Calu3 (cell line): ENCODE measurements at regions not wholly inside any gene's neighbourhood (a gene's known extent, or its start where the extent isn't known, plus 50 kb on each side); places are given as distances from the start of the nearest gene placed in this dataset.

ENCODE experiments used
- BruUV-seq: library from RNA; stranded (reverse); fragments of 400-500 nt; replicated peaks from 2 replicates; lab custom pipeline; 2021; lab: Mats Ljungman, UMichigan
- CTCF ChIA-PET: fragments of 300-600 bp; sonication (Branson Sonifier 250); formaldehyde crosslinking; loops from one replicate; lab custom pipeline; 2022; ENCODE audit warnings: antibody characterized with exemption; lab: Charles Lee
- DNase-seq: peaks from one replicate; pipeline ENCODE4 v3.0.0; 2022
- H3K27ac Mint-ChIP-seq: one replicate; pipeline ENCODE4 v1.8.0; 2022; ENCODE audit warnings: mixed read lengths; ENCODE audit not compliant: unreplicated experiment
- H3K27me3 Mint-ChIP-seq: one replicate; pipeline ENCODE4 v1.8.0; 2022; ENCODE audit warnings: mixed read lengths; ENCODE audit not compliant: unreplicated experiment
- H3K36me3 Mint-ChIP-seq: one replicate; pipeline ENCODE4 v1.8.0; 2022; ENCODE audit warnings: mild to moderate bottlenecking, moderate library complexity, mixed read lengths; ENCODE audit not compliant: insufficient read depth, unreplicated experiment
- H3K4me1 Mint-ChIP-seq: one replicate; pipeline ENCODE4 v1.8.0; 2022; ENCODE audit warnings: mild to moderate bottlenecking, low read depth, mixed read lengths; ENCODE audit not compliant: unreplicated experiment
- H3K4me3 Mint-ChIP-seq: one replicate; pipeline ENCODE4 v1.8.0; 2022; ENCODE audit warnings: mild to moderate bottlenecking, low read depth, moderate library complexity, mixed read lengths; ENCODE audit not compliant: unreplicated experiment
- H3K9me3 Mint-ChIP-seq: one replicate; pipeline ENCODE4 v1.8.0; 2022; ENCODE audit warnings: low read depth, mixed read lengths; ENCODE audit not compliant: unreplicated experiment
- intact Hi-C: fragments of 100-400 bp; cut with micrococcal nuclease; formaldehyde crosslinking; loops from one replicate; pipeline ENCODE4 v1.10.0; 2022; ENCODE audit not compliant: unreplicated experiment
- TF ChIP-seq, protein P1 (sequence below): fragments of 200-600 bp; IDR thresholded peaks from one replicate; pipeline ENCODE4 v1.8.0; 2022; ENCODE audit warnings: antibody characterized with exemption; ENCODE audit not compliant: unreplicated experiment

DNA sequence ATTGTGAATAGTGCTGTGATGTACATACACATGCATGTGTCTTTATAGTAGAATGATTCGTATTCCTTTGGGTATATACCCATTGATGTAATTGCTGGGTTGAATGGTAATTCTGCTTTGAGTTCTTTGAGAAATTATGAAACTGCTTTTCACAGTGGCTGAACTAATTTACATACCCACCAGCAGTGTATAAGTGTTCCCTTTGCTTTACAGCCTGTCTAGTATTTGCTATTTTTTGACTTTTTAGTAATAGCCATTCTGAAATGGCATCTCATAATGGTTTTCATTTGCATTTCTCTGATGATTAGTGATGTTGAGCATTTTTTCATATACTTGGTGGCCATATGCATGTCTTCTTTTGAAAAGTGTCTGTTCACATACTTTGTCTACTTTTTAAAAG lies 54.5 kb upstream of the FAM78B start:
- TF ChIP-seq, protein P1, sequence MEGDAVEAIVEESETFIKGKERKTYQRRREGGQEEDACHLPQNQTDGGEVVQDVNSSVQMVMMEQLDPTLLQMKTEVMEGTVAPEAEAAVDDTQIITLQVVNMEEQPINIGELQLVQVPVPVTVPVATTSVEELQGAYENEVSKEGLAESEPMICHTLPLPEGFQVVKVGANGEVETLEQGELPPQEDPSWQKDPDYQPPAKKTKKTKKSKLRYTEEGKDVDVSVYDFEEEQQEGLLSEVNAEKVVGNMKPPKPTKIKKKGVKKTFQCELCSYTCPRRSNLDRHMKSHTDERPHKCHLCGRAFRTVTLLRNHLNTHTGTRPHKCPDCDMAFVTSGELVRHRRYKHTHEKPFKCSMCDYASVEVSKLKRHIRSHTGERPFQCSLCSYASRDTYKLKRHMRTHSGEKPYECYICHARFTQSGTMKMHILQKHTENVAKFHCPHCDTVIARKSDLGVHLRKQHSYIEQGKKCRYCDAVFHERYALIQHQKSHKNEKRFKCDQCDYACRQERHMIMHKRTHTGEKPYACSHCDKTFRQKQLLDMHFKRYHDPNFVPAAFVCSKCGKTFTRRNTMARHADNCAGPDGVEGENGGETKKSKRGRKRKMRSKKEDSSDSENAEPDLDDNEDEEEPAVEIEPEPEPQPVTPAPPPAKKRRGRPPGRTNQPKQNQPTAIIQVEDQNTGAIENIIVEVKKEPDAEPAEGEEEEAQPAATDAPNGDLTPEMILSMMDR: no peak
- Mint-ChIP-seq H3K9me3 (peaks cover 22% of the 10 kb centered on the region), H3K27me3 (no peaks in the 10 kb centered on the region), H3K4me1 (no peaks in the 10 kb centered on the region), H3K36me3 (no peaks in the 10 kb centered on the region), H3K27ac (no peak overlapping the region), H3K4me3 (no peak overlapping the region)
- CTCF ChIA-PET: no interaction called here
- intact Hi-C loops: no loop called here
- BruUV-seq: no TSS peak
- no peak for DNase-seq

DNA sequence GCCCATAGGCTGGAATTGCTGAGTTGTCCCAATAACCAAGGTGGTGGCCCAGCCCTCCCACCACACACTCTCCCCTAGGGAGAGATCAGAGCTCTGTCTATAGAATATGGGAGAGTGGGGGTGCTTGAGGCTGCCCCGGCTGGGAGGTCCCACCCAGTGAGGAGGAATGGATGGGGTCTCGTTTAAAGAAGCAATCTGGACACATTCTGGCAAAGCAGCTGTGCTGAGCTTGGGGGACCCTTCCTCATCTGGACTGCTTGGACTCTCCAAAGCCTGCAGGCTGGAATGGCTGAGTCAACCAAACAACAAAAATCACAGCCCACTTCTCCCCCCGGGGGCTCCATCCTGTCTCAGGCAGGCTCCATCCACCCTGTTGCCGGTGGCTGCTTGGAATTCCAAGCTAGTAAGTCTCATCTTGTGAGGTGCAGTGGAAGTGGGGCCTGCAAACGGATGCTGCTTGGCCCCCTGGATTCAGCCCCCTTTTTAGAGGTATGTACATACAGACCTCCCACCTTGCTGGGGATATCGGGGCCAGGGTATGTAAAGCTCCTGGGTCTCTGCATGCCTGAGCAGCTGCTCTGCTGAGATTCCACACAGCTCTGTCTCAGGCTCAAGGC lies 67.1 kb upstream of the FAM78B start:
- CTCF ChIA-PET: no interaction called here
- Mint-ChIP-seq H3K27me3 (peaks cover 40% of the 10 kb centered on the region), H3K4me1 (no peaks in the 10 kb centered on the region), H3K9me3 (peaks cover 4% of the 10 kb centered on the region), H3K4me3 (no peak overlapping the region), H3K27ac (no peak overlapping the region), H3K36me3 (no peaks in the 10 kb centered on the region)
- intact Hi-C loops: loop anchor here (10.0 kb wide), 1 partner anchor 309 kb away; no protein-coding TSS in a partner anchor
- DNase-seq: no peak
- TF ChIP-seq, protein P1: no peak
- no TSS peak for BruUV-seq

DNA sequence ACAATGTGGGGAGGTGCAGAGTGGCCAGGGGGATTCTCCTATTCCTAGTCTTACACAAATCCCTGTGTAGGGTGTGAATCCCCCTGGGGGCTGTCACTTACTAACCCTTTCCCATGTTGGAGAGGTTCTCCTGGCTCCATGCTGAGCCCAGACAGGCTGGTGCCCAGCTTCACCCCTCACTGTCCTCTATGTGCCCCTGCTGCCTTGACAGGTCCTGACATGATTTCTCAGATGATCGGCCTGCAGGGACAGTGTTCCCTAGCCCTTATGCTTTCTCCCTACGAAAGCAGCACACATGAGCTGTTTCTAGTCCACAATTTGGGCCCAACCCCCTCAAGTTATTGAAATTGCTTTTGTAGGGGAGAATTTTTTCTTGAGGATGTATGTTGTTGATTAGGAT lies 68.9 kb upstream of the FAM78B start:
- peaks cover 2% of the 10 kb centered on the region for H3K9me3 Mint-ChIP-seq
- CTCF ChIA-PET: no interaction called here
- no TSS peak for BruUV-seq
- intact Hi-C loops: loop anchor here (10.0 kb wide), 1 partner anchor 311 kb away; no protein-coding TSS in a partner anchor
- no peaks in the 10 kb centered on the region for H3K4me1 Mint-ChIP-seq
- TF ChIP-seq, protein P1: no peak
- peaks cover 22% of the 10 kb centered on the region for H3K27me3 Mint-ChIP-seq
- no peak for DNase-seq
- H3K4me3 Mint-ChIP-seq: no peak overlapping the region
- H3K36me3 Mint-ChIP-seq: no peaks in the 10 kb centered on the region
- no peak overlapping the region for H3K27ac Mint-ChIP-seq

DNA sequence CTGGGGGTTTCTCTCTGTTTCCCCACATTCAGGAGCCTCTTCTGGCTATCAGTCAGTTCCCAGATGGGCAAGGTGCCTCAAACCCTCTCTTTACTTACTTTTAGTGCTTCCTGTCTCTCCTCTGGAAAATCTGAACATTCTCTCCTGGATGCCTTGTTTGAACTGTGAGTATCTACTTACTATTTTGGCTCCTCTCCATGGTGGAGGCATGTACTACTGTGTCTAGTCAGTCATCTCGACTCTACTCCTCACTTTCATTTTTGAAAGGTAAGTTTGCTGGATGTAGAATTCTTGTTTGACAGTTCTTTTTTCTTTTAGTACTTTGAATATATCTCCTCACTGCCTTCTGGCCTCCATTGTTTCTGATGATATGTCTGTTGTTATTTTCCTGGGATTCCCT lies 70.9 kb upstream of the FAM78B start:
- DNase-seq: no peak
- peaks cover 2% of the 10 kb centered on the region for H3K27me3 Mint-ChIP-seq
- intact Hi-C loops: loop anchor here (10.0 kb wide), 1 partner anchor 313 kb away; no protein-coding TSS in a partner anchor
- no TSS peak for BruUV-seq
- H3K4me1 Mint-ChIP-seq: no peaks in the 10 kb centered on the region
- TF ChIP-seq, protein P1: no peak
- H3K9me3 Mint-ChIP-seq: peaks cover 2% of the 10 kb centered on the region
- no peaks in the 10 kb centered on the region for H3K36me3 Mint-ChIP-seq
- CTCF ChIA-PET: no interaction called here
- no peak overlapping the region for H3K4me3 Mint-ChIP-seq
- no peak overlapping the region for H3K27ac Mint-ChIP-seq
